ENCODE measurements at regions not wholly inside any gene's neighbourhood (a gene's known extent, or its start where the extent isn't known, plus 50 kb on each side); places are given as distances from the start of the nearest gene placed in this dataset.

DNA sequence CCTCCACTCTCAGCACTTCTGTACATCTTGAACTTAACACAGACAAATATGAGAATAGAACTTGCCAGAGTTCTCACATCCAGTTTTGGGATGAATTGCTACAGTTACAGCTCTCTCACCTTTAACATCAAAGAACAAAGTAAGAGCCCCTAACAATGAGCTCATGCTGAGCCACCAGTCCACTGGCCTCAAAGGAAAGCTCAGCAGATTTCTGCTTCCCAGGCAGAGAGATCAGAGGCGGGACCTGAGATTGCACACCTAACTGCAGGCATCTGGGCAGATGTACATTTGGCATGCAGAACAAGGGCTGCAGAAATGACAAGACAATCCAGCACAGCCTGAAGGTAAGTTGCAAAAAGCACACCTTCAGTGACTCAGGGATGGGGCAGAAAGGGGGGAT is 300.9 kb downstream of the MRPS30 start:
- DNase-seq (no peak), FAIRE-seq (no peak)
- Histone ChIP-seq H3K9ac (ENCODE audit: low read length in 3 of 3) (no peak overlapping the region), H3K36me3 (ENCODE audit: control insufficient read depth in 2 of 3, insufficient read depth in 3 of 3, low read length in 3 of 3) (no peaks in the 10 kb centered on the region), H3K9me3 (ENCODE audit: control insufficient read depth in 2 of 3, insufficient read depth in 1 of 3, low read length in 3 of 3) (no peaks in the 10 kb centered on the region), H3K4me1 (ENCODE audit: control insufficient read depth in 2 of 3, insufficient read depth in 2 of 3, low read depth in 1 of 3, low read length in 3 of 3) (no peaks in the 10 kb centered on the region), H3K4me3 (ENCODE audit: low read length in 3 of 3) (no peak overlapping the region), H3K27ac (ENCODE audit: low read depth in 2 of 2, low read length in 2 of 2) (no peak overlapping the region), H3K27me3 (ENCODE audit: control insufficient read depth, insufficient read depth, low read length) (no peaks in the 10 kb centered on the region)
- TF ChIP-seq, protein P1, sequence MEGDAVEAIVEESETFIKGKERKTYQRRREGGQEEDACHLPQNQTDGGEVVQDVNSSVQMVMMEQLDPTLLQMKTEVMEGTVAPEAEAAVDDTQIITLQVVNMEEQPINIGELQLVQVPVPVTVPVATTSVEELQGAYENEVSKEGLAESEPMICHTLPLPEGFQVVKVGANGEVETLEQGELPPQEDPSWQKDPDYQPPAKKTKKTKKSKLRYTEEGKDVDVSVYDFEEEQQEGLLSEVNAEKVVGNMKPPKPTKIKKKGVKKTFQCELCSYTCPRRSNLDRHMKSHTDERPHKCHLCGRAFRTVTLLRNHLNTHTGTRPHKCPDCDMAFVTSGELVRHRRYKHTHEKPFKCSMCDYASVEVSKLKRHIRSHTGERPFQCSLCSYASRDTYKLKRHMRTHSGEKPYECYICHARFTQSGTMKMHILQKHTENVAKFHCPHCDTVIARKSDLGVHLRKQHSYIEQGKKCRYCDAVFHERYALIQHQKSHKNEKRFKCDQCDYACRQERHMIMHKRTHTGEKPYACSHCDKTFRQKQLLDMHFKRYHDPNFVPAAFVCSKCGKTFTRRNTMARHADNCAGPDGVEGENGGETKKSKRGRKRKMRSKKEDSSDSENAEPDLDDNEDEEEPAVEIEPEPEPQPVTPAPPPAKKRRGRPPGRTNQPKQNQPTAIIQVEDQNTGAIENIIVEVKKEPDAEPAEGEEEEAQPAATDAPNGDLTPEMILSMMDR (IDR thresholded peaks at IDR 0.05; ENCODE audit: borderline replicate concordance, extremely low read depth, insufficient read depth) = no peak
- intact Hi-C loops (cut with DNase I) = no loop called here

DNA sequence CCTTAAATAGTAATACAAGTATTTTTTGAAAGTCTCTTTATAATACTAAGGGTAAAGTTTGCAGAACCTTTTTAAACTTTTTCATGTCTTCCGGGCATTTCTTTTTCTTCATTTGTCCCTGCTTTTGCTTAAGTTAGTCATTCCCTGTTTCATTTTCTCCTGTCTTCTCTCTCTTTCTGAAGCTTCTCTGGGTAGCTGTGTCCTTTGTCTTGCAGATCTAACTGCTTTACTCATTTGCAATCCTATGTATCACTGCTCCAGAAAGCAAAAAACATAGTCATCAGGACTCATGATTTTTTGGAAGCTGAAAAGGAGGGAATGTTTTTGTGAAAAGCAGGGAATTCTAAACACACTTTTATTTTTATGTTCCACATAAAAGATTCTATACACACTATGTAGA is 301.7 kb downstream of the MRPS30 start:
- no peaks in the 10 kb centered on the region for H3K4me1 ChIP-seq (ENCODE audit: control insufficient read depth in 2 of 3, insufficient read depth in 2 of 3, low read depth in 1 of 3, low read length in 3 of 3)
- no peak overlapping the region for H3K9ac ChIP-seq (ENCODE audit: low read length in 3 of 3)
- TF ChIP-seq, protein P1 (IDR thresholded peaks at IDR 0.05; ENCODE audit: borderline replicate concordance, extremely low read depth, insufficient read depth) = no peak
- DNase-seq (no peak), FAIRE-seq (no peak)
- no peaks in the 10 kb centered on the region for H3K9me3 ChIP-seq (ENCODE audit: control insufficient read depth in 2 of 3, insufficient read depth in 1 of 3, low read length in 3 of 3)
- H3K27ac ChIP-seq (ENCODE audit: low read depth in 2 of 2, low read length in 2 of 2) = no peak overlapping the region
- no peak overlapping the region for H3K4me3 ChIP-seq (ENCODE audit: low read length in 3 of 3)
- H3K36me3 ChIP-seq (ENCODE audit: control insufficient read depth in 2 of 3, insufficient read depth in 3 of 3, low read length in 3 of 3) = no peaks in the 10 kb centered on the region
- H3K27me3 ChIP-seq (ENCODE audit: control insufficient read depth, insufficient read depth, low read length) = no peaks in the 10 kb centered on the region
- intact Hi-C loops (cut with DNase I) = no loop called here

DNA sequence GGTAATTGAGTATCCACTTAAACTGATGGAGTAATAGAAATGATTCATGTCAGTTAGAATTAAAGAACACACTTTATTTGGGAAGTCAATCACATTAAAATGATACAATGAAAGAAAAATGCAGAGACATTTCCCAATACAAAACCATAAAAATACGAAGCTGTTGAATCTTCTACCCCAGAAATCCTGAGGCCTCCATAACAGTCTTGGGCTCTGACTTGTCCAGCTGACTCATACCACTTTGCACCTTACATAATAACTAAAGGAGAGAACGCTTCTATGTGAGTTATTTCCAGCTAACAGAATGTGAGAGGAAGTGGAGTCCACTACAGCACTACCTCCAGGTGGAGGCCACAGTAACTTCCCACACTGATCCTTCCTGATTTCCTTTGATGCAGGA is 305.0 kb downstream of the MRPS30 start:
- FAIRE-seq (no peak), DNase-seq (no peak)
- intact Hi-C loops (cut with DNase I) = no loop called here
- Histone ChIP-seq H3K36me3 (ENCODE audit: control insufficient read depth in 2 of 3, insufficient read depth in 3 of 3, low read length in 3 of 3) (no peaks in the 10 kb centered on the region), H3K9me3 (ENCODE audit: control insufficient read depth in 2 of 3, insufficient read depth in 1 of 3, low read length in 3 of 3) (no peaks in the 10 kb centered on the region), H3K27me3 (ENCODE audit: control insufficient read depth, insufficient read depth, low read length) (no peaks in the 10 kb centered on the region), H3K4me1 (ENCODE audit: control insufficient read depth in 2 of 3, insufficient read depth in 2 of 3, low read depth in 1 of 3, low read length in 3 of 3) (no peaks in the 10 kb centered on the region), H3K4me3 (ENCODE audit: low read length in 3 of 3) (no peak overlapping the region), H3K9ac (ENCODE audit: low read length in 3 of 3) (no peak overlapping the region), H3K27ac (ENCODE audit: low read depth in 2 of 2, low read length in 2 of 2) (no peak overlapping the region)
- TF ChIP-seq, protein P1 (IDR thresholded peaks at IDR 0.05; ENCODE audit: borderline replicate concordance, extremely low read depth, insufficient read depth) = no peak

DNA sequence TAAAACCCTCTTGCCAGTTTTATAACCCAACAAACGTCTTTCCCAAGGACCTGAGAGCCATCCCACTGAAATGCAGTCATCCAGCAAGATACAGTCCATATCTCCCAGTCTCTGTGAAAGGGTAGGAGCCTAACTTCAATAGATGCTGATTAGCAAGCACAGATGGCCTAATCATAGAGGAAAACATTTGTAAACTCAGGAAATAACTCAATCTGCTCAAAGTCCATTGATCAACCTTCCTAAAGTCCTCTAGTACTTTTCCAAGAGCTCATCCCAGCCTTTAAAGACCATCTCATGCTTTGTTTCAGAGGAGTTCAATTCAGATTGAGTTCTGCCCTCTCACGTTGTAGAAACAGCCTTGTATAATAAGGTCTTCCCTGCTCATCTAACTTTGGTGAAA is 324.2 kb downstream of the MRPS30 start:
- Histone ChIP-seq H3K4me3 (ENCODE audit: low read length in 3 of 3) (no peak overlapping the region), H3K9me3 (ENCODE audit: control insufficient read depth in 2 of 3, insufficient read depth in 1 of 3, low read length in 3 of 3) (no peaks in the 10 kb centered on the region), H3K9ac (ENCODE audit: low read length in 3 of 3) (no peak overlapping the region), H3K4me1 (ENCODE audit: control insufficient read depth in 2 of 3, insufficient read depth in 2 of 3, low read depth in 1 of 3, low read length in 3 of 3) (no peaks in the 10 kb centered on the region), H3K27me3 (ENCODE audit: control insufficient read depth, insufficient read depth, low read length) (no peaks in the 10 kb centered on the region), H3K36me3 (ENCODE audit: control insufficient read depth in 2 of 3, insufficient read depth in 3 of 3, low read length in 3 of 3) (no peaks in the 10 kb centered on the region), H3K27ac (ENCODE audit: low read depth in 2 of 2, low read length in 2 of 2) (no peak overlapping the region)
- FAIRE-seq (no peak), DNase-seq (no peak)
- intact Hi-C loops (cut with DNase I) = no loop called here
- TF ChIP-seq, protein P1 (IDR thresholded peaks at IDR 0.05; ENCODE audit: borderline replicate concordance, extremely low read depth, insufficient read depth) = no peak

Data from kidney (tissue), 13 donors.